ENCODE measurements at regions not wholly inside any gene's neighbourhood (a gene's known extent, or its start where the extent isn't known, plus 50 kb on each side); places are given as distances from the start of the nearest gene placed in this dataset.

DNA sequence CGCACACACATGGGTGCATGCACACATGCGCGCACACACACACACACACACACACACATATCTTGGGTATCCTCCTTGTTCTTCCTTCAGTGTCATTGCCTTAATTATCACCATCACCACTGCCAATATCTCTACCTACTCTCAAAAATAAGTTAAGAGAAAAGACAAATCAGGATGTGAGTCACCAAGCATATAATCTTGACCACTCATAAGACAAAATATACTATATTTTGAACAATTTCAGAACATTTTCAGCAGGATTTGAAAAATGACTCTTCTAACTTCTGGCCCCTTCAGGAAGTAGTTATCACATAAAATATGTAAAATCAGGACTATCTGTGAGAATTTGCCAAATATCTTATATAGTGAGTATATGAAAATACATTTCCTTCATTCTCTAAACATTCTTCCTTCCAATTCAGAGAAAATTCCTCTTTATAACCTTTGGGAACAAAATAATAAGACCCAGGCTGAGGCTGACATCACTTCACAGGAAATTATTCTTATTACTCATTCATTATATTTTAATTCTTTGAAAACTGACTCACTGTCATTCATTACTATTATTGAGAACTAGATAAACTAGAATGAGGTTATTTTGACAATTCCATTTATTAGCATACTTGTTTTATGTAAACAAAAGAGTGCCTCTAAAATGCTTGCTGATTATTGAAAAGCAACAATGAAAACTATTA is 772.0 kb upstream of the ACO1 start:
- no peaks in the 10 kb centered on the region for H3K36me3 ChIP-seq (ENCODE audit: control insufficient read depth in 1 of 2, insufficient read depth in 2 of 2, low read length in 2 of 2)
- ChIA-PET CTCF (no interaction called here), POLR2A (no interaction called here), RAD21 (ENCODE audit: low non-redundant PET in 1 of 2, low total read pairs in 2 of 2, uncharacterized antibody in 2 of 2, unreplicated experiment in 2 of 2) (no interaction called here)
- no peaks in the 10 kb centered on the region for H4K20me1 ChIP-seq (ENCODE audit: insufficient read depth)
- intact Hi-C loops (cut with micrococcal nuclease) = no loop called here
- H3K79me2 ChIP-seq (ENCODE audit: insufficient read depth, low read length) = no peaks in the 10 kb centered on the region
- ATAC-seq (no peak), DNase-seq (ENCODE audit: low read depth, low spot score) (no peak)
- no peak overlapping the region for H3K4me3 ChIP-seq (replicated peaks in 1 of 2; ENCODE audit: low read depth in 1 of 2, low read length in 2 of 2)
- H3K27me3 ChIP-seq (ENCODE audit: insufficient read depth, low read length) = no peaks in the 10 kb centered on the region
- no peak overlapping the region for H3K27ac ChIP-seq (ENCODE audit: low read depth, low read length)
- H3K4me1 ChIP-seq (ENCODE audit: control insufficient read depth in 1 of 2, insufficient read depth in 2 of 2, low read length in 2 of 2) = no peaks in the 10 kb centered on the region
- H3K9ac ChIP-seq (ENCODE audit: low read length) = no peak overlapping the region
- no peak overlapping the region for H2AFZ ChIP-seq (ENCODE audit: low read depth, low read length, poor library complexity, severe bottlenecking)
- TF ChIP-seq FOSL1 (IDR thresholded peaks at IDR 0.05; ENCODE audit: low read depth) (no peak), SRF (IDR thresholded peaks at IDR 0.05; ENCODE audit: low read depth) (no peak), SP1 (IDR thresholded peaks at IDR 0.05; ENCODE audit: low read depth) (no peak), EGR1 (IDR thresholded peaks at IDR 0.05; ENCODE audit: low read depth) (no peak), ELF1 (IDR thresholded peaks at IDR 0.05; ENCODE audit: borderline replicate concordance, low read depth) (no peak), YY1 (IDR thresholded peaks at IDR 0.05; ENCODE audit: extremely low read depth, insufficient replicate concordance, low read depth, low read length) (no peak), RAD21 (IDR thresholded peaks at IDR 0.05; ENCODE audit: low read depth) (no peak), TCF7L2 (IDR thresholded peaks at IDR 0.05; ENCODE audit: borderline replicate concordance, extremely low read depth, insufficient read depth, insufficient read length) (no peak), SIN3A (IDR thresholded peaks at IDR 0.05; ENCODE audit: low read depth) (no peak)
- TF ChIP-seq, protein P1, sequence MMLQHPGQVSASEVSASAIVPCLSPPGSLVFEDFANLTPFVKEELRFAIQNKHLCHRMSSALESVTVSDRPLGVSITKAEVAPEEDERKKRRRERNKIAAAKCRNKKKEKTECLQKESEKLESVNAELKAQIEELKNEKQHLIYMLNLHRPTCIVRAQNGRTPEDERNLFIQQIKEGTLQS (IDR thresholded peaks at IDR 0.05) = no peak
- H3K4me2 ChIP-seq (ENCODE audit: low read length) = no peak overlapping the region
- no peaks in the 10 kb centered on the region for H3K9me2 ChIP-seq (ENCODE audit: insufficient read depth)
- no TSS peak for BruUV-seq (replicated peaks)
- H3K9me3 ChIP-seq (ENCODE audit: control insufficient read depth in 1 of 2, insufficient read depth in 1 of 2, low read depth in 1 of 2, low read length in 2 of 2) = peaks cover 0 to 4% of the 10 kb centered on the region in 2 experiments; a peak in 1 of 4 replicates

GRCh38 chr9:31615966-31616365 is 768.5 kb upstream of the ACO1 start:
- no peaks in the 10 kb centered on the region for H3K36me3 ChIP-seq (ENCODE audit: control insufficient read depth in 1 of 2, insufficient read depth in 2 of 2, low read length in 2 of 2)
- no peak for ATAC-seq

More at GRCh38 chr9:31615966-31616365, 768.5 kb upstream of the ACO1 start:
- no peak overlapping the region for H2AFZ ChIP-seq (ENCODE audit: low read depth, low read length, poor library complexity, severe bottlenecking)
- H3K27ac ChIP-seq (ENCODE audit: low read depth, low read length) = no peak overlapping the region
- H3K4me3 ChIP-seq (replicated peaks in 1 of 2; ENCODE audit: low read depth in 1 of 2, low read length in 2 of 2) = no peak overlapping the region
- H3K79me2 ChIP-seq (ENCODE audit: insufficient read depth, low read length) = no peaks in the 10 kb centered on the region
- no peak for TF ChIP-seq SIN3A (IDR thresholded peaks at IDR 0.05; ENCODE audit: low read depth)
- TF ChIP-seq FOSL1 (IDR thresholded peaks at IDR 0.05; ENCODE audit: low read depth) = no peak
- TF ChIP-seq RAD21 (IDR thresholded peaks at IDR 0.05; ENCODE audit: low read depth) = no peak
- TF ChIP-seq YY1 (IDR thresholded peaks at IDR 0.05; ENCODE audit: extremely low read depth, insufficient replicate concordance, low read depth, low read length) = no peak
- TF ChIP-seq, protein P1 (IDR thresholded peaks at IDR 0.05) = no peak
- TF ChIP-seq POLR2AphosphoS5 (IDR thresholded peaks at IDR 0.05; ENCODE audit: low read depth, low read length) = no peak
- no peak for TF ChIP-seq ELF1 (IDR thresholded peaks at IDR 0.05; ENCODE audit: borderline replicate concordance, low read depth)
- TF ChIP-seq TCF7L2 (IDR thresholded peaks at IDR 0.05; ENCODE audit: borderline replicate concordance, extremely low read depth, insufficient read depth, insufficient read length) = no peak
- no peak for TF ChIP-seq ZBTB33 (IDR thresholded peaks at IDR 0.05; ENCODE audit: extremely low read depth, insufficient replicate concordance, low read length)
- no peak overlapping the region for H3K4me2 ChIP-seq (ENCODE audit: low read length)
- intact Hi-C loops (cut with micrococcal nuclease) = no loop called here
- H3K27me3 ChIP-seq (ENCODE audit: insufficient read depth, low read length) = no peaks in the 10 kb centered on the region
- CTCF ChIA-PET = no interaction called here
- POLR2A ChIA-PET = no interaction called here
- H3K9me3 ChIP-seq (ENCODE audit: control insufficient read depth in 1 of 2, insufficient read depth in 1 of 2, low read depth in 1 of 2, low read length in 2 of 2) = peaks cover 0 to 7% of the 10 kb centered on the region in 2 experiments; a peak in 1 of 4 replicates
- H3K9me2 ChIP-seq (ENCODE audit: insufficient read depth) = no peaks in the 10 kb centered on the region
- no peak overlapping the region for H3K9ac ChIP-seq (ENCODE audit: low read length)
- RAD21 ChIA-PET (ENCODE audit: low non-redundant PET in 1 of 2, low total read pairs in 2 of 2, uncharacterized antibody in 2 of 2, unreplicated experiment in 2 of 2) = no interaction called here
- no TSS peak for BruUV-seq (replicated peaks)
- no peaks in the 10 kb centered on the region for H3K4me1 ChIP-seq (ENCODE audit: control insufficient read depth in 1 of 2, insufficient read depth in 2 of 2, low read length in 2 of 2)
- H4K20me1 ChIP-seq (ENCODE audit: insufficient read depth) = no peaks in the 10 kb centered on the region
- no peak for DNase-seq (ENCODE audit: low read depth, low spot score)
